ENCODE measurements at regions not wholly inside any gene's neighbourhood (a gene's known extent, or its start where the extent isn't known, plus 50 kb on each side); places are given as distances from the start of the nearest gene placed in this dataset.

GRCh38 chr13:64867856-64868255 lies 2362.3 kb downstream of the PCDH9 start:
- H3K36me3 ChIP-seq = no peaks in the 10 kb centered on the region
- no peaks in the 10 kb centered on the region for H3K27me3 ChIP-seq
- H3K4me3 ChIP-seq = no peak overlapping the region
- H3K27ac ChIP-seq = no peak overlapping the region
- no peak for ATAC-seq
- peaks cover 0 to 6% (median 0%) of the 10 kb centered on the region in 3 donors for H3K9me3 ChIP-seq
- no peak for TF ChIP-seq EP300 (IDR thresholded peaks at IDR 0.05)
- TF ChIP-seq CTCF (IDR thresholded peaks at IDR 0.05) = no peak
- no peak for TF ChIP-seq POLR2A (IDR thresholded peaks at IDR 0.05)
- TF ChIP-seq POLR2AphosphoS5 (IDR thresholded peaks at IDR 0.05) = no peak
- H3K4me1 ChIP-seq = no peaks in the 10 kb centered on the region
- WGBS, 2 donors (ENCODE audit: low coverage in 1 of 2) = 58 to 61% methylated on average over 2 of the region's 2 CpGs

- no peaks in the 10 kb centered on the region for H3K27me3 ChIP-seq
- H3K4me3 ChIP-seq = no peak overlapping the region
- no peaks in the 10 kb centered on the region for H3K36me3 ChIP-seq
- H3K9me3 ChIP-seq = peaks cover 0 to 6% (median 0%) of the 10 kb centered on the region in 3 donors
- TF ChIP-seq EP300 (IDR thresholded peaks at IDR 0.05) (no peak), POLR2AphosphoS5 (IDR thresholded peaks at IDR 0.05) (no peak), CTCF (IDR thresholded peaks at IDR 0.05) (no peak), POLR2A (IDR thresholded peaks at IDR 0.05) (no peak)
- H3K4me1 ChIP-seq = no peaks in the 10 kb centered on the region
- H3K27ac ChIP-seq = no peak overlapping the region
- ATAC-seq = no peak
These were observed 2363.8 kb downstream of the PCDH9 start for GRCh38 chr13:64866331-64866730.

GRCh38 chr13:64855506-64855905 lies 2374.6 kb downstream of the PCDH9 start:
- TF ChIP-seq EP300 (IDR thresholded peaks at IDR 0.05) (no peak), CTCF (IDR thresholded peaks at IDR 0.05) (no peak), POLR2A (IDR thresholded peaks at IDR 0.05) (no peak), POLR2AphosphoS5 (IDR thresholded peaks at IDR 0.05) (no peak)
- Histone ChIP-seq H3K27ac (no peak overlapping the region), H3K4me1 (no peaks in the 10 kb centered on the region), H3K27me3 (no peaks in the 10 kb centered on the region), H3K36me3 (no peaks in the 10 kb centered on the region), H3K9me3 (no peaks in the 10 kb centered on the region), H3K4me3 (no peak overlapping the region)
- no peak for ATAC-seq

- no peak for TF ChIP-seq POLR2A (IDR thresholded peaks at IDR 0.05)
- TF ChIP-seq EP300 (IDR thresholded peaks at IDR 0.05) = no peak
- no peak for TF ChIP-seq POLR2AphosphoS5 (IDR thresholded peaks at IDR 0.05)
- TF ChIP-seq CTCF (IDR thresholded peaks at IDR 0.05) = no peak
- Histone ChIP-seq H3K27me3 (no peaks in the 10 kb centered on the region), H3K36me3 (no peaks in the 10 kb centered on the region), H3K4me3 (no peak overlapping the region), H3K4me1 (no peaks in the 10 kb centered on the region), H3K27ac (no peak overlapping the region), H3K9me3 (no peaks in the 10 kb centered on the region)
- no peak for ATAC-seq
These were observed 2380.1 kb downstream of the PCDH9 start for GRCh38 chr13:64850017-64850416.

- Histone ChIP-seq H3K27me3 (no peaks in the 10 kb centered on the region), H3K36me3 (no peaks in the 10 kb centered on the region), H3K4me1 (no peaks in the 10 kb centered on the region), H3K4me3 (no peak overlapping the region), H3K9me3 (no peaks in the 10 kb centered on the region), H3K27ac (no peak overlapping the region)
- no peak for ATAC-seq
- TF ChIP-seq POLR2AphosphoS5 (IDR thresholded peaks at IDR 0.05) (no peak), CTCF (IDR thresholded peaks at IDR 0.05) (no peak), POLR2A (IDR thresholded peaks at IDR 0.05) (no peak), EP300 (IDR thresholded peaks at IDR 0.05) (no peak)
These were observed 2380.9 kb downstream of the PCDH9 start for GRCh38 chr13:64849196-64849595.

Measured in gastroesophageal sphincter (tissue), 4 donors.